Lower leg skin (tissue), 4 donors: ENCODE measurements at regions not wholly inside any gene's neighbourhood (a gene's known extent, or its start where the extent isn't known, plus 50 kb on each side); places are given as distances from the start of the nearest gene placed in this dataset.

Experiments
- DNase-seq, 2 donors: peaks; one replicate each; pipeline ENCODE4 v3.0.0-alpha.2; 2019; ENCODE audit warnings: low spot score in 2 of 2
- H3K4me3 ChIP-seq: fragments of 200-600 bp; sonication (generic); 2 replicates; pipeline ENCODE4 v1.5.1; 2017; ENCODE audit warnings: mild to moderate bottlenecking, low read depth; ENCODE audit not compliant: poor library complexity, severe bottlenecking
- CTCF ChIP-seq, 3 donors: fragments of 450-650 bp; IDR thresholded peaks; one replicate each; pipeline ENCODE4 v1.5.1; 2016; ENCODE audit warnings: antibody characterized with exemption in 3 of 3, mild to moderate bottlenecking in 3 of 3, moderate library complexity in 2 of 3
- POLR2A ChIP-seq, 2 donors: fragments of 450-650 bp; IDR thresholded peaks; one replicate each; pipeline ENCODE4 v1.6.1; 2016 to 2017; ENCODE audit warnings: antibody characterized with exemption in 2 of 2, mild to moderate bottlenecking in 1 of 2, moderate library complexity in 1 of 2
- WGBS, 2 donors: methylation state at CpG; one replicate each; pipeline ENCODE4 v1.1.5; 2018; 5-methylcytosine and 5-hydroxymethylcytosine counted together
- intact Hi-C: fragments of 100-400 bp; cut with DNase I; formaldehyde crosslinking; loops from one replicate; pipeline ENCODE4 v1.15.0; 2023; ENCODE audit warnings: low total_unique reads

GRCh38 chr6:100276311-100277057 is 188.2 kb downstream of the SIM1 start:
- DNase-seq = no peak
- WGBS, 2 donors = 93 to 95% methylated on average over 3 of the region's 3 CpGs
- intact Hi-C loops = no loop called here
- no peak overlapping the region for H3K4me3 ChIP-seq
- no peak for TF ChIP-seq CTCF (IDR thresholded peaks at IDR 0.05)
- no peak for TF ChIP-seq POLR2A (IDR thresholded peaks at IDR 0.05)

- WGBS, 2 donors = 90 to 95% methylated on average over 1 of the region's 1 CpG
- no peak overlapping the region for H3K4me3 ChIP-seq
- intact Hi-C loops = no loop called here
- TF ChIP-seq CTCF (IDR thresholded peaks at IDR 0.05) = no peak
- TF ChIP-seq POLR2A (IDR thresholded peaks at IDR 0.05) = no peak
- DNase-seq = no peak
Measured at GRCh38 chr6:100274147-100274546, 190.6 kb downstream of the SIM1 start.

GRCh38 chr6:100271625-100272024 is 193.1 kb downstream of the SIM1 start:
- DNase-seq = no peak
- TF ChIP-seq CTCF (IDR thresholded peaks at IDR 0.05) = no peak
- no peak for TF ChIP-seq POLR2A (IDR thresholded peaks at IDR 0.05)
- WGBS, 2 donors = 95 to 97% methylated on average over 2 of the region's 2 CpGs
- no peak overlapping the region for H3K4me3 ChIP-seq
- intact Hi-C loops = no loop called here

- H3K4me3 ChIP-seq = no peak overlapping the region
- no peak for TF ChIP-seq CTCF (IDR thresholded peaks at IDR 0.05)
- no peak for TF ChIP-seq POLR2A (IDR thresholded peaks at IDR 0.05)
- 93 to 95% methylated on average over 5 of the region's 5 CpGs for WGBS, 2 donors
- DNase-seq = no peak
- intact Hi-C loops = no loop called here
Measured at GRCh38 chr6:100271202-100271601, 193.5 kb downstream of the SIM1 start.

GRCh38 chr6:100269189-100269588 is 195.5 kb downstream of the SIM1 start:
- DNase-seq = no peak
- WGBS, 2 donors = 30 to 32% methylated on average over 2 of the region's 2 CpGs
- no peak for TF ChIP-seq POLR2A (IDR thresholded peaks at IDR 0.05)
- no peak for TF ChIP-seq CTCF (IDR thresholded peaks at IDR 0.05)
- intact Hi-C loops = no loop called here
- H3K4me3 ChIP-seq = no peak overlapping the region

- intact Hi-C loops = no loop called here
- no peak overlapping the region for H3K4me3 ChIP-seq
- 92 to 97% methylated on average over 4 of the region's 4 CpGs for WGBS, 2 donors
- DNase-seq = no peak
- TF ChIP-seq POLR2A (IDR thresholded peaks at IDR 0.05) = no peak
- no peak for TF ChIP-seq CTCF (IDR thresholded peaks at IDR 0.05)
Measured at GRCh38 chr6:100268326-100268725, 196.4 kb downstream of the SIM1 start.
